Right atrium auricular region (tissue), 2 donors: ENCODE measurements at regions not wholly inside any gene's neighbourhood (a gene's known extent, or its start where the extent isn't known, plus 50 kb on each side); places are given as distances from the start of the nearest gene placed in this dataset.

Experiments
- DNase-seq: peaks from one replicate; pipeline ENCODE4 v3.0.0-alpha.2; 2019; ENCODE audit warnings: low spot score
- H3K27ac ChIP-seq, 2 donors: fragments of 200-600 bp; sonication (generic); 1 replicate in 1 of 2; 2 replicates in 1 of 2; pipeline ENCODE4 v1.5.1; 2016 to 2019
- H3K27me3 ChIP-seq, 2 donors: fragments of 200-600 bp; sonication (generic); one replicate each; pipeline versions ENCODE4 v1.5.1 to v1.6.0; 2017 to 2019
- H3K36me3 ChIP-seq: fragments of 200-600 bp; sonication (generic); one replicate; pipeline ENCODE4 v1.5.1; 2016
- H3K4me1 ChIP-seq, 2 donors: fragments of 200-600 bp; sonication (generic); one replicate each; pipeline versions ENCODE4 v1.5.1 to v1.6.0; 2017 to 2019
- H3K4me3 ChIP-seq, 2 donors: fragments of 200-600 bp; sonication (generic); 1 replicate in 1 of 2; 2 replicates in 1 of 2; pipeline ENCODE4 v1.5.1; 2017 to 2019; ENCODE audit warnings: mild to moderate bottlenecking in 1 of 2, moderate library complexity in 1 of 2
- H3K9me3 ChIP-seq, 2 donors: fragments of 200-600 bp; sonication (generic); one replicate each; pipeline ENCODE4 v1.5.1; 2019
- CTCF ChIP-seq, 2 donors: fragments of 200-600 bp; sonication (generic); IDR thresholded peaks; one replicate each; pipeline ENCODE4 v1.5.1; 2019; ENCODE audit warnings: antibody characterized with exemption in 2 of 2

- no peaks in the 10 kb centered on the region for H3K9me3 ChIP-seq
- no peak overlapping the region for H3K27ac ChIP-seq
- DNase-seq = no peak
- H3K27me3 ChIP-seq = no peaks in the 10 kb centered on the region
- no peak for TF ChIP-seq CTCF (IDR thresholded peaks at IDR 0.05)
- no peaks in the 10 kb centered on the region for H3K36me3 ChIP-seq
- H3K4me1 ChIP-seq = no peaks in the 10 kb centered on the region
- no peak overlapping the region for H3K4me3 ChIP-seq
Measured at GRCh38 chr16:26740771-26741170, 326.0 kb upstream of the C16orf82 start.

- Histone ChIP-seq H3K27ac (no peak overlapping the region), H3K4me1 (no peaks in the 10 kb centered on the region), H3K27me3 (no peaks in the 10 kb centered on the region), H3K36me3 (no peaks in the 10 kb centered on the region), H3K9me3 (no peaks in the 10 kb centered on the region), H3K4me3 (no peak overlapping the region)
- DNase-seq = no peak
- TF ChIP-seq CTCF (IDR thresholded peaks at IDR 0.05) = no peak
Measured at GRCh38 chr16:26742040-26742439, 324.7 kb upstream of the C16orf82 start.

GRCh38 chr16:26744430-26744829, 322.3 kb upstream of the C16orf82 start:
- DNase-seq = no peak
- TF ChIP-seq CTCF (IDR thresholded peaks at IDR 0.05) = no peak
- H3K36me3 ChIP-seq = no peaks in the 10 kb centered on the region
- no peak overlapping the region for H3K27ac ChIP-seq
- no peaks in the 10 kb centered on the region for H3K4me1 ChIP-seq
- H3K4me3 ChIP-seq = no peak overlapping the region
- H3K27me3 ChIP-seq = no peaks in the 10 kb centered on the region
- no peaks in the 10 kb centered on the region for H3K9me3 ChIP-seq

- no peak for TF ChIP-seq CTCF (IDR thresholded peaks at IDR 0.05)
- no peaks in the 10 kb centered on the region for H3K27me3 ChIP-seq
Measured at GRCh38 chr16:26747760-26748159, 319.0 kb upstream of the C16orf82 start.

GRCh38 chr16:26749072-26749471, 317.7 kb upstream of the C16orf82 start:
- Histone ChIP-seq H3K9me3 (no peaks in the 10 kb centered on the region), H3K27ac (no peak overlapping the region), H3K27me3 (no peaks in the 10 kb centered on the region), H3K36me3 (no peaks in the 10 kb centered on the region), H3K4me3 (no peak overlapping the region), H3K4me1 (no peaks in the 10 kb centered on the region)
- DNase-seq = no peak
- TF ChIP-seq CTCF (IDR thresholded peaks at IDR 0.05) = no peak

More at GRCh38 chr16:26747760-26748159, 319.0 kb upstream of the C16orf82 start:
- H3K4me1 ChIP-seq = no peaks in the 10 kb centered on the region
- no peak for DNase-seq
- no peak overlapping the region for H3K27ac ChIP-seq
- no peak overlapping the region for H3K4me3 ChIP-seq
- no peaks in the 10 kb centered on the region for H3K9me3 ChIP-seq
- H3K36me3 ChIP-seq = no peaks in the 10 kb centered on the region

GRCh38 chr16:26752166-26752565, 314.6 kb upstream of the C16orf82 start:
- no peaks in the 10 kb centered on the region for H3K9me3 ChIP-seq
- no peaks in the 10 kb centered on the region for H3K27me3 ChIP-seq
- H3K27ac ChIP-seq = no peak overlapping the region
- DNase-seq = no peak
- no peak overlapping the region for H3K4me3 ChIP-seq
- no peaks in the 10 kb centered on the region for H3K4me1 ChIP-seq
- TF ChIP-seq CTCF (IDR thresholded peaks at IDR 0.05) = no peak
- no peaks in the 10 kb centered on the region for H3K36me3 ChIP-seq
